Thyroid gland (tissue), 4 donors: ENCODE measurements at regions not wholly inside any gene's neighbourhood (a gene's known extent, or its start where the extent isn't known, plus 50 kb on each side); places are given as distances from the start of the nearest gene placed in this dataset.

ENCODE experiments used
- CTCF ChIP-seq, 6 experiments: fragments of 200-600 bp in 3 of 6; fragments of 450-650 bp in 3 of 6; sonication (generic) in 3 of 6; IDR thresholded peaks; one replicate each; pipeline ENCODE4 v1.5.1; 2016 to 2019; ENCODE audit warnings: antibody characterized with exemption in 6 of 6, mild to moderate bottlenecking in 2 of 6, inconsistent platforms in 1 of 6, moderate library complexity in 1 of 6
- POLR2A ChIP-seq, 2 donors: fragments of 450-650 bp; IDR thresholded peaks; one replicate each; pipeline ENCODE4 v1.6.1; 2017; ENCODE audit warnings: antibody characterized with exemption in 2 of 2, mild to moderate bottlenecking in 2 of 2, moderate library complexity in 1 of 2

GRCh38 chr9:86670076-86670475 lies 277.2 kb downstream of the GAS1 start:
- no peak for TF ChIP-seq CTCF (IDR thresholded peaks at IDR 0.05)
- TF ChIP-seq POLR2A (IDR thresholded peaks at IDR 0.05): no peak
